OCI-LY3 (cell line): ENCODE measurements at regions not wholly inside any gene's neighbourhood (a gene's known extent, or its start where the extent isn't known, plus 50 kb on each side); places are given as distances from the start of the nearest gene placed in this dataset.

ENCODE experiments used
- EZH2phosphoT487 ChIP-seq: fragments of 200-600 bp; shearing (Covaris generic); IDR thresholded peaks from 2 replicates; pipeline ENCODE4 v1.6.1; 2018; ENCODE audit warnings: antibody characterized with exemption, mixed run types, low read depth
- TF ChIP-seq, protein P1 (sequence below): fragments of 200-600, 300-600 bp; sonication (generic); IDR thresholded peaks from 2 replicates; pipeline ENCODE4 v1.5.1; 2014; ENCODE audit warnings: antibody characterized with exemption, low read length, low read depth

DNA sequence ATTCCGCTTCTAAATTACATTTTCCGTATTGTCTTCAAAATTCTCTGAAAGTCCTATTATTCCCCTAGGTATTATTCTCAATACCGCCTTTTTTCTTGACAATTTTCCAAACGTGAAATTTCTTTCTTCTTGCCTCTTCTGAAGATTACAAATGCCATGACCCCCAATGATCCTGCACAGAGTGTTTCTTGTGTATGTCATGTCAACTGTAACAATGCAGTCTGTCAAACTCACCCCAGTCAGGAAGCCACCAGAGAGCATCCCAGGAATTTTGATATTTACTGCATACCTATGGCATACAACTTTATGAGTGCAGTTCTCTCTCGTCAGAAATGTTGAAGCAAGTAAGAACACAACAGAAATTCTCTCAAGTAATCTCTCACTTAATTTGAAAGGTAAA is 847.3 kb upstream of the CDH8 start:
- TF ChIP-seq, protein P1, sequence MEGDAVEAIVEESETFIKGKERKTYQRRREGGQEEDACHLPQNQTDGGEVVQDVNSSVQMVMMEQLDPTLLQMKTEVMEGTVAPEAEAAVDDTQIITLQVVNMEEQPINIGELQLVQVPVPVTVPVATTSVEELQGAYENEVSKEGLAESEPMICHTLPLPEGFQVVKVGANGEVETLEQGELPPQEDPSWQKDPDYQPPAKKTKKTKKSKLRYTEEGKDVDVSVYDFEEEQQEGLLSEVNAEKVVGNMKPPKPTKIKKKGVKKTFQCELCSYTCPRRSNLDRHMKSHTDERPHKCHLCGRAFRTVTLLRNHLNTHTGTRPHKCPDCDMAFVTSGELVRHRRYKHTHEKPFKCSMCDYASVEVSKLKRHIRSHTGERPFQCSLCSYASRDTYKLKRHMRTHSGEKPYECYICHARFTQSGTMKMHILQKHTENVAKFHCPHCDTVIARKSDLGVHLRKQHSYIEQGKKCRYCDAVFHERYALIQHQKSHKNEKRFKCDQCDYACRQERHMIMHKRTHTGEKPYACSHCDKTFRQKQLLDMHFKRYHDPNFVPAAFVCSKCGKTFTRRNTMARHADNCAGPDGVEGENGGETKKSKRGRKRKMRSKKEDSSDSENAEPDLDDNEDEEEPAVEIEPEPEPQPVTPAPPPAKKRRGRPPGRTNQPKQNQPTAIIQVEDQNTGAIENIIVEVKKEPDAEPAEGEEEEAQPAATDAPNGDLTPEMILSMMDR = no peak
- no peak for TF ChIP-seq EZH2phosphoT487
